Adrenal gland (tissue), 9 donors: ENCODE measurements at regions not wholly inside any gene's neighbourhood (a gene's known extent, or its start where the extent isn't known, plus 50 kb on each side); places are given as distances from the start of the nearest gene placed in this dataset.

Source experiments
- DNase-seq, 7 donors: peaks; one replicate each; pipeline ENCODE4 v3.0.0-alpha.2; 2019 to 2020
- H3K27ac ChIP-seq, 5 donors: fragments of 200-600 bp; sonication (generic) in 4 of 5; 1 replicate in 3 of 5; 2 replicates in 2 of 5; pipeline versions ENCODE4 v1.5.1 to v1.8.0; 2016 to 2020; ENCODE audit warnings: mild to moderate bottlenecking in 1 of 5
- H3K27me3 ChIP-seq: fragments of 200-600 bp; 2 replicates; pipeline ENCODE4 v1.8.0; 2021
- H3K36me3 ChIP-seq, 2 donors: fragments of 200-600 bp; replicated peaks in 1 of 2; 1 replicate in 1 of 2; 2 replicates in 1 of 2; pipeline versions ENCODE4 v1.5.1 to v1.8.0; 2018 to 2022
- H3K4me1 ChIP-seq, 2 donors: fragments of 200-600 bp; replicated peaks in 1 of 2; 1 replicate in 1 of 2; 2 replicates in 1 of 2; pipeline versions ENCODE4 v1.5.1 to v1.8.0; 2018 to 2021
- H3K4me3 ChIP-seq, 4 donors: fragments of 200-600 bp; sonication (generic) in 3 of 4; one replicate each; pipeline ENCODE4 v1.5.1; 2016 to 2018
- H3K9me3 ChIP-seq, 3 donors: fragments of 200-600 bp; sonication (generic) in 1 of 3; replicated peaks in 1 of 3; 1 replicate in 2 of 3; 2 replicates in 1 of 3; pipeline versions ENCODE4 v1.5.1 to v1.8.0; 2016 to 2021
- CTCF ChIP-seq, 6 experiments: fragments of 450-650 bp in 4 of 6; fragments of 200-600 bp in 2 of 6; sonication (generic) in 1 of 6; IDR thresholded peaks; 1 replicate in 5 of 6; 2 replicates in 1 of 6; pipeline versions ENCODE4 v1.5.1 to v1.8.0; 2016 to 2021; ENCODE audit warnings: antibody characterized with exemption in 6 of 6, mild to moderate bottlenecking in 2 of 6, moderate library complexity in 1 of 6
- POLR2A ChIP-seq, 2 donors: fragments of 450-650 bp; IDR thresholded peaks; one replicate each; pipeline ENCODE4 v1.6.1; 2017; ENCODE audit warnings: antibody characterized with exemption in 2 of 2, mild to moderate bottlenecking in 2 of 2, moderate library complexity in 1 of 2
- WGBS, 4 donors: extraction: QIAGEN DNeasy Blood & Tissue Kit in 2 of 4; methylation state at CpG; one replicate each; pipeline versions ENCODE4 v1.1.5 to v1.1.7; 2013 to 2017; 5-methylcytosine and 5-hydroxymethylcytosine counted together
- intact Hi-C, 2 donors: fragments of 100-400 bp; cut with DNase I; formaldehyde crosslinking; loops; one replicate each; pipeline versions ENCODE4 v1.14.1 to v1.15.0; 2022 to 2023
- donor health status: healthy with polysubstance abuse.
- donor health status: Bipolar disorder and iron deficiency.
- donor health status: DM: yes; HTN: yes; CAD: no.
- donor health status: DM: no; HTN: no; CAD: no.
- donor health status: DM: no; HTN: no; CAD: no.

- no peak overlapping the region for H3K27ac ChIP-seq
- no peaks in the 10 kb centered on the region for H3K4me1 ChIP-seq
- no peaks in the 10 kb centered on the region for H3K27me3 ChIP-seq
- WGBS, 4 donors, result 80 to 87% (median 81%) methylated on average over 6 to 9 of the region's 9 CpGs
- no peak for DNase-seq
- H3K36me3 ChIP-seq, result no peaks in the 10 kb centered on the region
- TF ChIP-seq POLR2A (IDR thresholded peaks at IDR 0.05) (no peak), CTCF (IDR thresholded peaks at IDR 0.05) (no peak)
- no peaks in the 10 kb centered on the region for H3K9me3 ChIP-seq
- intact Hi-C loops, result no loop called here
- no peak overlapping the region for H3K4me3 ChIP-seq
These were observed 144.9 kb upstream of the ZNF507 start for GRCh38 chr19:32200312-32201038.

GRCh38 chr19:32201211-32201610, 144.2 kb upstream of the ZNF507 start:
- H3K27ac ChIP-seq, result no peak overlapping the region
- no peak for DNase-seq
- H3K27me3 ChIP-seq, result no peaks in the 10 kb centered on the region
- no peaks in the 10 kb centered on the region for H3K36me3 ChIP-seq
- no peaks in the 10 kb centered on the region for H3K9me3 ChIP-seq
- no peak overlapping the region for H3K4me3 ChIP-seq
- TF ChIP-seq POLR2A (IDR thresholded peaks at IDR 0.05), result no peak
- no peak for TF ChIP-seq CTCF (IDR thresholded peaks at IDR 0.05)
- intact Hi-C loops, result no loop called here
- H3K4me1 ChIP-seq, result no peaks in the 10 kb centered on the region
- 79 to 98% (median 86%) methylated on average over 2 of the region's 2 CpGs for WGBS, 4 donors

DNA sequence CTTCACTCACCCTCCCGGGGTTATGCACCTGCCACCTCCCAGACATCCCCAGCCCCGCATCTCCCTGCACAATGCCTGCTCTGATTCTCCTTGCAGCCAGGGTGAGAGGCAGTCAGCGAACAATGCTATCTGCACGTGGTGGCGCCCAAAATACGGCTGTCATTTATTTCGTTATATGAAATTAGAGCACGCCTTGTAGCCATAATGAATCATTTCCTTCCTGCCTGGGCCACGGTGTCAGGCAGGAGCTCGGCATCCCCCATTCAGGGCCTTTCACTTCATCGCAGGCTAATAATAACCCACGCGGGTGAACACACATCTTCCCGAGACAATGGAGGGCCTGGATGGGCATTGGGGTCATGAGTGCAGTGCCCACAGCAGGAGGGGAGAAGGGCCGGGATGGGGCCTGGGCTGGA, 143.8 kb upstream of the ZNF507 start:
- Histone ChIP-seq H3K36me3 (no peaks in the 10 kb centered on the region), H3K27ac (no peak overlapping the region), H3K9me3 (no peaks in the 10 kb centered on the region), H3K27me3 (no peaks in the 10 kb centered on the region), H3K4me1 (no peaks in the 10 kb centered on the region), H3K4me3 (no peak overlapping the region)
- no peak for TF ChIP-seq CTCF (IDR thresholded peaks at IDR 0.05)
- no peak for TF ChIP-seq POLR2A (IDR thresholded peaks at IDR 0.05)
- no peak for DNase-seq
- intact Hi-C loops, result no loop called here
- WGBS, 4 donors, result 51 to 62% (median 55%) methylated on average over 6 to 15 of the region's 15 CpGs

DNA sequence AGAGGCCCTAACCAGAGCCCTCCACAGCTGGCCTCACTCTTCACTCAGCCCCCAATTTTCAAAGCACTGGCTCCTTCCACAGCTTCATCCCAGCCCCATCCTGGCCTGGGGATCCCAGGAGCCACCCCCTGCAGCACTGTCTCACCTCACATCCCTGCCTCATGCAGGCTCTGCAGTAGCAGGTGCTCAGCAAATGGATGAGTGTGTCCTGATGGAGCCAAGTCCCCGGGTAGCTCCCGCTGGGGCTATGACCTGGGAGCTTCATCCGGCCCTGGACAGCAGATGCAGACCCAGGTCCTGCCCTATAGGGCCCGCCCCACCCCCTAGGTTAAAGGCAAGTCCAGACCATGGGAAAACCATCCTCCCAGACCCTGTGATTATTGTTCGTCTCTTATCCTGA, 143.2 kb upstream of the ZNF507 start:
- Histone ChIP-seq H3K27ac (no peak overlapping the region), H3K27me3 (no peaks in the 10 kb centered on the region), H3K9me3 (no peaks in the 10 kb centered on the region), H3K4me3 (no peak overlapping the region), H3K36me3 (no peaks in the 10 kb centered on the region), H3K4me1 (no peaks in the 10 kb centered on the region)
- intact Hi-C loops, result no loop called here
- 70 to 95% (median 81%) methylated on average over 3 to 5 of the region's 5 CpGs for WGBS, 4 donors
- TF ChIP-seq POLR2A (IDR thresholded peaks at IDR 0.05), result no peak
- no peak for TF ChIP-seq CTCF (IDR thresholded peaks at IDR 0.05)
- DNase-seq, result no peak
